HT-29 (cell line): ENCODE measurements at regions not wholly inside any gene's neighbourhood (a gene's known extent, or its start where the extent isn't known, plus 50 kb on each side); places are given as distances from the start of the nearest gene placed in this dataset.
"Not testable (repeated sequence)": the region's sequence is repeated elsewhere in the genome, so short reads cannot be mapped to it uniquely, and the experiment has no call there.

ENCODE experiments used
- DNase-seq: peaks from one replicate; pipeline ENCODE4 v3.0.0-alpha.2; 2015; ENCODE audit warnings: low spot score

- DNase-seq, result no peak
Observed at GRCh38 chr2:56801770-56802169, 618.0 kb downstream of the CCDC85A start.

- no peak for DNase-seq
Observed at GRCh38 chr2:56803596-56803995, 619.8 kb downstream of the CCDC85A start.

GRCh38 chr2:56806924-56807323 is 623.1 kb downstream of the CCDC85A start:
- DNase-seq, result no peak

GRCh38 chr2:56807861-56808260 is 624.1 kb downstream of the CCDC85A start:
- DNase-seq, result no peak

- DNase-seq, result no peak
Observed at GRCh38 chr2:56811401-56811800, 627.6 kb downstream of the CCDC85A start.

GRCh38 chr2:56812432-56812831 is 628.6 kb downstream of the CCDC85A start:
- DNase-seq, result no peak

GRCh38 chr2:56813490-56813889 is 629.7 kb downstream of the CCDC85A start:
- DNase-seq, result no peak

GRCh38 chr2:56816666-56817065 is 632.9 kb downstream of the CCDC85A start:
- no peak for DNase-seq

GRCh38 chr2:56831780-56832179 is 648.0 kb downstream of the CCDC85A start:
- DNase-seq, result no peak

- DNase-seq, result no peak
Observed at GRCh38 chr2:56834686-56835085, 650.9 kb downstream of the CCDC85A start.

- DNase-seq, result not testable (repeated sequence)
Observed at GRCh38 chr2:56840009-56840408, 656.2 kb downstream of the CCDC85A start.

- DNase-seq, result no peak
Observed at GRCh38 chr2:56860991-56861390, 677.2 kb downstream of the CCDC85A start.

- DNase-seq, result no peak
Observed at GRCh38 chr2:56871644-56872043, 687.9 kb downstream of the CCDC85A start.

GRCh38 chr2:56874717-56875116 is 690.9 kb downstream of the CCDC85A start:
- DNase-seq, result no peak

- no peak for DNase-seq
Observed at GRCh38 chr2:56889738-56890137, 705.9 kb downstream of the CCDC85A start.

- DNase-seq, result no peak
Observed at GRCh38 chr2:56892382-56892781, 708.6 kb downstream of the CCDC85A start.

GRCh38 chr2:56898986-56899385 is 715.2 kb downstream of the CCDC85A start:
- DNase-seq, result no peak

- no peak for DNase-seq
Observed at GRCh38 chr2:56912490-56912889, 728.7 kb downstream of the CCDC85A start.

- no peak for DNase-seq
Observed at GRCh38 chr2:56918790-56919189, 735.0 kb downstream of the CCDC85A start.

- no peak for DNase-seq
Observed at GRCh38 chr2:56933976-56934375, 750.2 kb downstream of the CCDC85A start.

- no peak for DNase-seq
Observed at GRCh38 chr2:56934866-56935265, 751.1 kb downstream of the CCDC85A start.

GRCh38 chr2:56940054-56940453 is 756.3 kb downstream of the CCDC85A start:
- no peak for DNase-seq

GRCh38 chr2:56952871-56953270 is 769.1 kb downstream of the CCDC85A start:
- DNase-seq, result no peak

GRCh38 chr2:56960581-56960980 is 776.8 kb downstream of the CCDC85A start:
- DNase-seq, result no peak

GRCh38 chr2:56962673-56963072 is 778.9 kb downstream of the CCDC85A start:
- DNase-seq, result no peak
